GM21825 (cell line): ENCODE measurements at regions not wholly inside any gene's neighbourhood (a gene's known extent, or its start where the extent isn't known, plus 50 kb on each side); places are given as distances from the start of the nearest gene placed in this dataset.
A peak's percentile ranks its signal among the peaks of the same experiment; 100 is the strongest.
"Not testable (repeated sequence)": the region's sequence is repeated elsewhere in the genome, so short reads cannot be mapped to it uniquely, and the experiment has no call there.

Experiments
- ATAC-seq: cut with Tn5 transposase; IDR thresholded peaks from one replicate; pipeline ENCODE4 v1.9.1; 2021; ENCODE audit warnings: mild to moderate bottlenecking, moderate library complexity; ENCODE audit not compliant: unreplicated experiment

GRCh38 chr2:31813016-31813415 is 197.8 kb downstream of the MEMO1 start:
- no peak for ATAC-seq

- ATAC-seq = peak; percentile 99
These were observed 198.6 kb downstream of the MEMO1 start for GRCh38 chr2:31812051-31812798.

GRCh38 chr2:31811482-31811881 is 199.3 kb downstream of the MEMO1 start:
- no peak for ATAC-seq

- no peak for ATAC-seq
These were observed 200.4 kb downstream of the MEMO1 start for GRCh38 chr2:31810200-31810917.

GRCh38 chr2:31805688-31806087 is 205.1 kb downstream of the MEMO1 start:
- ATAC-seq = no peak

- ATAC-seq = not testable (repeated sequence)
These were observed 207.2 kb downstream of the MEMO1 start for GRCh38 chr2:31803481-31804153.

GRCh38 chr2:31802711-31803110 is 208.1 kb downstream of the MEMO1 start:
- ATAC-seq = no peak

GRCh38 chr2:31799282-31799681 is 211.5 kb downstream of the MEMO1 start:
- ATAC-seq = not testable (repeated sequence)

- no peak for ATAC-seq
These were observed 207.5 kb upstream of the SRD5A2 start for GRCh38 chr2:31788273-31788672.

- ATAC-seq = peak; percentile 77
These were observed 205.1 kb upstream of the SRD5A2 start for GRCh38 chr2:31785876-31786275.

- ATAC-seq = no peak
These were observed 204.1 kb upstream of the SRD5A2 start for GRCh38 chr2:31784868-31785267.

GRCh38 chr2:31783446-31784091 is 202.8 kb upstream of the SRD5A2 start:
- not testable (repeated sequence) for ATAC-seq

- no peak for ATAC-seq
These were observed 197.4 kb upstream of the SRD5A2 start for GRCh38 chr2:31778153-31778552.

- ATAC-seq = no peak
These were observed 190.0 kb upstream of the SRD5A2 start for GRCh38 chr2:31770741-31771140.

- no peak for ATAC-seq
These were observed 184.6 kb upstream of the SRD5A2 start for GRCh38 chr2:31765078-31765945.

GRCh38 chr2:31764169-31764568 is 183.4 kb upstream of the SRD5A2 start:
- ATAC-seq = no peak

- no peak for ATAC-seq
These were observed 181.3 kb upstream of the SRD5A2 start for GRCh38 chr2:31762085-31762484.

GRCh38 chr2:31757351-31757750 is 176.6 kb upstream of the SRD5A2 start:
- ATAC-seq = not testable (repeated sequence)

GRCh38 chr2:31748746-31749145 is 168.0 kb upstream of the SRD5A2 start:
- not testable (repeated sequence) for ATAC-seq

- ATAC-seq = no peak
These were observed 167.3 kb upstream of the SRD5A2 start for GRCh38 chr2:31748041-31748440.
